ENCODE measurements at regions not wholly inside any gene's neighbourhood (a gene's known extent, or its start where the extent isn't known, plus 50 kb on each side); places are given as distances from the start of the nearest gene placed in this dataset.
"Not testable (repeated sequence)": the region's sequence is repeated elsewhere in the genome, so short reads cannot be mapped to it uniquely, and the experiment has no call there.

DNA sequence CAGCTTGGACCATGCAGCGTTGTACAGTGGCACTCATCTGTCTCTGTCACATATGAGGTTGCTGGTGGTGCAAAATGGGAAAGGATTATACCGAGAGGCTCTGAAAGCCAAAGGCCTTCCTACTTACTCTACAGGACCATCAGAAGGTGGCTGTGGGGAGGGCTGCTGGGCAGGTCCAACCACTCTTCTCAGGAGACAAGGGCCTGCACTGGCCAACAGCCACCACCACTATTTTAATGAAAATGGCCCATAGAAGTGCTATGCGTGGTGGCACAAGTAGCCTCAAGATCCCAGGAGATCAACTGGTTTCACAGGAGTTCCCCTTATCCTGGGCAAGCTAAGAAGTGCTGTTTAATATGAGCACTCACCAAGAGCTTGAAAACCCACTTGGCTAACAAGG is 52.3 kb downstream of the MRPL57 start:
- H3K27me3 Mint-ChIP-seq = no peaks in the 10 kb centered on the region
- H3K36me3 Mint-ChIP-seq (ENCODE audit: low read depth) = no peaks in the 10 kb centered on the region

DNA sequence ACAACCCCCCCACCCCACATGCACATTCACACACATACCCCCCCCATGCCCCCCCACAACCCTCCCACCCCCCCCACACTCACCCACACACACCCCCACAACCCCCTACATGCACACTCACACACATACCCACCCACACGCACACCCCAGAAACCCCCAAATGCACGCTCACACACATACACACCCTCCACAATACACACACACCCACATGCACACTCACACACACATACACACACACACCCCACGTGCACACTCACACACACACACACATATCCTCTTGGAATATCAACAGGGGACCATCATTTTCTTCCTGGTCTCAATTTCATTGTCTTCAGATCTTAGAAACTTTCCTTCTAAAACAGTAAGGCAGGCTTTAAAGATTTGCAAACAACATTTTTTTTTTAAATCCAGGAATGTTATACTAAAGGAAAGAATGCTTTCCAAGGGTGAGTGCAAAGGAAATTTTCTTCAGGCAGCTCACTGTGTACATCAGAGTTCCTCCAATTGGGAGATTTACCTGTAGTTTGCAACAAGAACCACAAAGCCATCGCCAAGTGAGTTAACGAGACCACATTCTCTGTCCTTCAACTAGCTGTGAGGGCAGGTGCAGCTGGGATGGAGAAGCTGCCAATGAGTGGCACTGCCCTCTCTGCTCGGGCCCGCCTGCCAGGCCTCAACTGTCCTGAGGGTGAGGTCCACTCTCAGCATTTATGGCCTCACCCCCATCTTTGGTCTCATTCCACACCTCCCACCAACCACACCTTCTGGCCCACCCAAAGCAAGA is 53.0 kb downstream of the MRPL57 start:
- peaks cover 4% of the 10 kb centered on the region for H3K4me1 Mint-ChIP-seq (ENCODE audit: low read depth)

More for the DNA sequence above, 52.3 kb downstream of the MRPL57 start:
- H3K27ac Mint-ChIP-seq = no peak overlapping the region
- H3K4me3 Mint-ChIP-seq = no peak overlapping the region
- no peaks in the 10 kb centered on the region for H3K9me3 Mint-ChIP-seq
- H3K4me1 Mint-ChIP-seq (ENCODE audit: low read depth) = peaks cover 4% of the 10 kb centered on the region

DNA sequence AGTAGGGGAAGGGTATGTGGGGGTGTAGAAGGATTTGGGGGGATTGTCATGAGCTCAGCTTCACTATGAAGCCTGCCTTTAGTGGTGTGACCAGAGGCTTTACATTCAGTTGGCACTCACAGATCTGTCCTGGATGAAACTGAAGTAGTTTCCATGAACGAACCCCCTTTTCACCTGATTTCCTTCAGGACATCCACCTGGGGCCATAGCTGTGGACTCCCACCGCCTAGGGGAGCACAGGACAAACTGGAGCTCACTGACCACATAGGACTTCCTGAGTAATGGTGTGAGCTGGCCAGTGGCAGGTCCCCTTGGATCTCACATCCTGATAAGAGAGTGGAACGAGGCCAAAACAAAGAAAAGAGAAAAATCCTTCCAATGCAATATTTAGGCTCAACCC is 54.1 kb downstream of the MRPL57 start:
- no peak overlapping the region for H3K27ac Mint-ChIP-seq
- H3K36me3 Mint-ChIP-seq (ENCODE audit: low read depth) = no peaks in the 10 kb centered on the region
- H3K9me3 Mint-ChIP-seq = no peaks in the 10 kb centered on the region
- H3K4me1 Mint-ChIP-seq (ENCODE audit: low read depth) = peaks cover 4% of the 10 kb centered on the region
- H3K4me3 Mint-ChIP-seq = no peak overlapping the region
- H3K27me3 Mint-ChIP-seq = no peaks in the 10 kb centered on the region

More for the DNA sequence above, 53.0 kb downstream of the MRPL57 start:
- Mint-ChIP-seq H3K4me3 (no peak overlapping the region), H3K27ac (no peak overlapping the region), H3K36me3 (ENCODE audit: low read depth) (no peaks in the 10 kb centered on the region), H3K27me3 (no peaks in the 10 kb centered on the region), H3K9me3 (no peaks in the 10 kb centered on the region)

DNA sequence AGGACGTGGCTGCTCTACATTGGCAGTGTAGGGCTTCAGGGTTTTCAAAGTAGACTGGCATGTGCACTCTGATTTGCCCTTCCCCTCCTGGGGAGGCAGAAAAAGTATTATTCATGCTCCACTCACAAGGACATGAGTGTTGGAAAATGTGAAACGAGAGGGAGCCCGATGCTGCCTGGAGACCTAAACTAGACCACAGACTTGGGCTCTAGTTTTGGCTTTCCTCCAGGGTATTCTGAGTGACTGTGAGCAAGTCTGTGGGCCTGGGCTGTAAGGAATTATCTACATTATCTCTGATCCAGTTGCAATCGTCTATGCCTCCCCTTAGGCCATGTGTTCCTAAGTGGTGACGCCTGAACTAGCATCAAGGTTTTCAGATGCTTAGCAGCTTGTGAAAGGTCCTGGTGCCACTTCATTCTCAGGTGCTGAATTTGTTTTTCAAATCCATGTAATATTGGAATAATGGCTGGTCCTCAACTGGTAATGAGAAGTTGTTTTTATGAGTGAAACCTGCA is 55.0 kb downstream of the MRPL57 start:
- Mint-ChIP-seq H3K36me3 (ENCODE audit: low read depth) (no peaks in the 10 kb centered on the region), H3K27ac (no peak overlapping the region), H3K27me3 (peaks cover 4% of the 10 kb centered on the region), H3K4me1 (ENCODE audit: low read depth) (peaks cover 4% of the 10 kb centered on the region), H3K9me3 (no peaks in the 10 kb centered on the region), H3K4me3 (no peak overlapping the region)

DNA sequence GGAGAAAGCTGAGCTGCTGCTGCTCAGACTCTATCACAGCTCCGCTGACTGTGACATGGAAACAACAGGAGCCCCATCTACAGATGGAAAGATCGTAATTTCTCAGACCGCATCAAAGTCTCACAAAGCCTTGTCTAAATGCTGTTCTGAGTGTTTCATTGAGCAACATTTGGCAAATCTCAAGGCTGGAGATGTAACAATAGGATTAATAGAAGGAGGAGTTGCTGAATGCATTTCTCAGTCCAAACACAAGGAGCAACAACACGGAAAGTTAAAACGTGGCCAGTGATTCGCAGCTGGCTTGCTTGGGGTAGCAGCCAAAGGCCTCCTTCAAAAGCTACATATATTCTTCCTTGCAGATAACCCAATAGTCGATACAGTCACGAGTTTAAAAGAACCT is 55.7 kb downstream of the MRPL57 start:
- H3K4me3 Mint-ChIP-seq = no peak overlapping the region
- H3K9me3 Mint-ChIP-seq = no peaks in the 10 kb centered on the region
- H3K4me1 Mint-ChIP-seq (ENCODE audit: low read depth) = peaks cover 4% of the 10 kb centered on the region

DNA sequence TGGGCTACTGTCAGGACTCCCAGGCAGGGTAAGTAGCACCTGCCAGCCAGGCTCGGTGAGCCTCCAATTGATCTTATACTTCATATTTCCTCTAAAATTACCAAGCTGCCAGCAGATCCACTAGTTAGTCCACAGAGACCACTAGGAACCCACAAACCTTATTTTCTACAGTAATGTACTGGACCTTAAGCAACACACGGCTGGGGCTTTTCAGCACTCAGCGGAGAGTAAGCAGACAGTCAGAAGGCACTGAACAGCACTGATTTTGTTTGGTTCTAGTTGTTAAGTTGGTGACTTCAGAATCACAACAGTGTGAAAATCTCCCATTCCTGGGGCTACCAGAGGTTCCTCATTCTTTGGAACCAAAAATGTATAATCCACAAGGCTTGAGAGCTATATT is 56.1 kb downstream of the MRPL57 start:
- no peaks in the 10 kb centered on the region for H3K36me3 Mint-ChIP-seq (ENCODE audit: low read depth)
- H3K9me3 Mint-ChIP-seq = no peaks in the 10 kb centered on the region
- peak overlapping the region; percentile 23 for H3K27ac Mint-ChIP-seq
- no peak overlapping the region for H3K4me3 Mint-ChIP-seq
- peaks cover 4% of the 10 kb centered on the region for H3K27me3 Mint-ChIP-seq
- H3K4me1 Mint-ChIP-seq (ENCODE audit: low read depth) = peaks cover 4% of the 10 kb centered on the region

More for the DNA sequence above, 55.7 kb downstream of the MRPL57 start:
- peaks cover 4% of the 10 kb centered on the region for H3K27me3 Mint-ChIP-seq
- H3K36me3 Mint-ChIP-seq (ENCODE audit: low read depth) = no peaks in the 10 kb centered on the region
- peak overlapping the region; percentile 23 for H3K27ac Mint-ChIP-seq

DNA sequence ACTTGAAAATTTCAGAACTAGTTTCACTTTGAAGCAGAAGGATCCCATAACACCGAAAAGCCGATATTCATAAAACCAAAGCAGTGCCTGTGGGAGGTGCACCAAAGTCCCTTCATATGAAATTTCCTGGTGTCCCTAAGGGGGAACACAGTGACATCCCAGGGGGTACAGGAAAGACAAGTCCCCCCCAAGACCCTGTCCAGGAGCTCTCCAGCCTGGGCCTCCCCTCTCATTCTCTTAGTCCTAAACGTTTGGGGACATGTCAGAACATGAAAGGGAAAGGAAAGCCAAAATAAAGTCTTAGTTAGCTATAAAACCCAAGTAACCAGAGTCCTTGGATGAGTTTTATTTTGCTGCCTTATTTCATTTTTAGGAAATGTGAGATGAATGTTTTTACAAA is 56.6 kb downstream of the MRPL57 start:
- Mint-ChIP-seq H3K27me3 (peaks cover 4% of the 10 kb centered on the region), H3K36me3 (ENCODE audit: low read depth) (no peaks in the 10 kb centered on the region), H3K4me3 (no peak overlapping the region), H3K27ac (no peak overlapping the region), H3K9me3 (no peaks in the 10 kb centered on the region), H3K4me1 (ENCODE audit: low read depth) (peaks cover 4% of the 10 kb centered on the region)

DNA sequence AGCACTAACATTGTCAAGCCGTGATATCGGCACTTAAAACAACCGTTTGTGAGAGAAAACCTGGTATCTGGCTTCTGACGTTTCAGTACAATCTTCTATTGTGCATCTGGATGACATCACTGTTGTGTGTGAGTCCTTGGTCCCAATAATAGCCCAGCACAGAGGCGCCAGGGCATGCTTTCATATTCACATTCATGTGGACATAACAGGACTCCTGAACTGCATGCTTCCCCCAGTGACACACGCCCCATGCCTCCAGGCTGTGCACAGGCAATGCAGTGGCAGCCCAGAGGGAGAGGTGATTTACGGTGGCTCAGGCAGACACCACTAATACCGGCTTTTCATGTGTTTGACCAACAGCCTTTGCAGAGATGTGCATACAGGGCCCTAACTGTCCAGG is 58.1 kb downstream of the MRPL57 start:
- Mint-ChIP-seq H3K4me3 (no peak overlapping the region), H3K27ac (no peak overlapping the region), H3K4me1 (ENCODE audit: low read depth) (peaks cover 4% of the 10 kb centered on the region), H3K27me3 (peaks cover 4% of the 10 kb centered on the region), H3K36me3 (ENCODE audit: low read depth) (no peaks in the 10 kb centered on the region), H3K9me3 (no peaks in the 10 kb centered on the region)

DNA sequence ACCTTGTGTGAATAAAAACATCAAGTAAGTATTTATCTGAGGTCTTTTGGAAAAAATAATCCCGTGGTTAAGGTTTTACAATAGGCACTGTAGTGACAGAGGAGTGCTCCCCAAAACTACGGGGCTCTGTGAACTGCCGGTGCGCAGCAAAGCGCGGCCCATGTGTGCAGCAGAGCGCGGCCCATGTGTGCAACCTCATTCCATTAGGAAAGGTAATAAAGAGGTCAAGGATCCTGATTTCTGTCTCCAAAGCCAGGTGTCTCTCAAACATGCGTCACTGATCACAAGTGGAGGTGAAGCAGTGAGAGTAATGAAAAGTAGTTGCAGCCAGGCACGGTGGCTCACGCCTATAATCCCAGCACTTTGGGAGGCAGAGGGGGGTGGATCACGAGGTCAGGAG is 58.7 kb downstream of the MRPL57 start:
- Mint-ChIP-seq H3K4me1 (ENCODE audit: low read depth) (peaks cover 4% of the 10 kb centered on the region), H3K27ac (no peak overlapping the region), H3K4me3 (no peak overlapping the region), H3K36me3 (ENCODE audit: low read depth) (no peaks in the 10 kb centered on the region), H3K27me3 (peaks cover 4% of the 10 kb centered on the region), H3K9me3 (no peaks in the 10 kb centered on the region)

DNA sequence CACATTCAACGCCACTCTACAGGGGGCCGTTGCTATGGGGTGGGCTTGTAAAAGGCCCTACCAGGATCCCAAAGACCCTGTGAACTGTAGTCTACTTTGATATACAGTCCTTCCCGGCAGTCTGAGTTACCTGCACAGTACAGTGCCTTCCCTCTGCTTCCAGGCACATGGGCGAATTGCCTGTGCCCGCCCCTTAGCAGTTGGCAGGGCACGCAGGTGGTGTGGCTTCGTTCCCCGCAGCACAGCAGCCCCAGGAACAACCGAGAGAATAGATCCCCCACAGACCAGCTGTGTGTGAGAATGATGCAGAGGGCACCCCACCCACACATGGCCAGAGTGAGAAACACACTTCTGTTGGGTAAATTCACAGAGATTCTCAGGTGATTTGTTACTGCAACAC is 60.6 kb downstream of the MRPL57 start:
- no peaks in the 10 kb centered on the region for H3K9me3 Mint-ChIP-seq
- H3K4me1 Mint-ChIP-seq (ENCODE audit: low read depth) = peaks cover 11% of the 10 kb centered on the region
- no peaks in the 10 kb centered on the region for H3K36me3 Mint-ChIP-seq (ENCODE audit: low read depth)
- H3K4me3 Mint-ChIP-seq = no peak overlapping the region
- H3K27ac Mint-ChIP-seq = no peak overlapping the region
- peaks cover 4% of the 10 kb centered on the region for H3K27me3 Mint-ChIP-seq

DNA sequence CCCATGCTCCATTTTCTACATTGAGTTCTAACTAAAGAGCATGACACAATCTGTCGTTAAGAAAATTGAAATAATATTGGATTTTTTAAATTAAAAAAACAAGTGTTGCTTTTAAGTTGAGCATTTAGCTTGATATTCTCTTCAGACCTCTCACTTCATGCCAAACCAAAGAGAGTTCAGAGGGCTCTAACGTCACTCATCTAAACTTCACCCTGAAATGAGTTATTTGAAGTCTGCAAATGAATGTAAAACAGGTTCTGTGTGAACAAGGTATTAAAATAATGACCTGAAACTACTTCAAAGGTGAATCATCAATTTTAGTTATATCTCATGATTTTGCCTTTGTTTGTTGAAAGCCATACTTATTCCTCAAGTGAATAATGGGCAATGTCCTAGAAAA is 61.8 kb downstream of the MRPL57 start:
- Mint-ChIP-seq H3K27ac (no peak overlapping the region), H3K4me1 (ENCODE audit: low read depth) (peaks cover 6% of the 10 kb centered on the region), H3K9me3 (no peaks in the 10 kb centered on the region), H3K4me3 (no peak overlapping the region), H3K27me3 (peaks cover 4% of the 10 kb centered on the region), H3K36me3 (ENCODE audit: low read depth) (no peaks in the 10 kb centered on the region)

DNA sequence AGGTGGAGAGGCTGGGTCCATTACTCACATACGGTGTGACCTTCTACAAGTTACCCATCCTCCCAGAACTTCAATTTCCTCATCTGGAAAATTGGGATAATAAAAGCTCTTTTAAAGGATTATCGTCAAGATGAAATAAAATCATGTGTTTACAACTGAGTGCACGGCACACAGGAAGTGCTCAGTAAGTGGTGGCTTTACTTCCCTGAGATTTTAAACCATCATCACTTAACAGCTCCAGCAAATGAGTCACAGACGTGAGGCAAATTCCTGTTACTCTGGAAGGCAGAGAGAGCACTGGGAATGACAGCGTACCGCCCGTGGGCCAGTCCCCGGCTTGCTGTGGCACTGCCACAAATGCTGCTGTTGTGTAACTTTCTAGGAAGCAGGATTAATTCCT is 64.1 kb downstream of the MRPL57 start:
- no peaks in the 10 kb centered on the region for H3K36me3 Mint-ChIP-seq (ENCODE audit: low read depth)
- no peaks in the 10 kb centered on the region for H3K9me3 Mint-ChIP-seq
- H3K27me3 Mint-ChIP-seq = peaks cover 8% of the 10 kb centered on the region
- no peak overlapping the region for H3K27ac Mint-ChIP-seq
- peaks cover 6% of the 10 kb centered on the region for H3K4me1 Mint-ChIP-seq (ENCODE audit: low read depth)
- no peak overlapping the region for H3K4me3 Mint-ChIP-seq

DNA sequence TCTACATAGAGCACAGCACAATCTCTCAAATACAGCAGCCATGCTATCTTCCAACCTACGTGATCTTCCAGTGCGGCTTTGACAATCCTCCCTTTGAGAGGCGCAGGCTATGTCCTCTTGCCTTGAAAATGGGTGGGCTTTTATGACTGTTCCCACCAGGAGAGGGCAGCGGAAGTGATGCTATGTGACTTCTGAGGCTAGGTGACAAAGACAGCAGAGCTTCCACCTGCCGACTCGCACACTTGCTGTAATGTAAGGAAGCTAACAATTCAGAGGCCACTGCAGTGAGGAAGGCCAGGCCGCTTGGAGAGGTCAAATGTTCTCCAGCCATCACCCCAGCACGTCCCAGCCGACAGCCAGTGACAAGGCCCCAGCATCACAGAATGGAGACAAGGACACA is 65.8 kb downstream of the MRPL57 start:
- Mint-ChIP-seq H3K9me3 (no peaks in the 10 kb centered on the region), H3K4me3 (no peak overlapping the region), H3K36me3 (ENCODE audit: low read depth) (no peaks in the 10 kb centered on the region), H3K27me3 (peaks cover 4% of the 10 kb centered on the region), H3K4me1 (ENCODE audit: low read depth) (peaks cover 6% of the 10 kb centered on the region), H3K27ac (no peak overlapping the region)

DNA sequence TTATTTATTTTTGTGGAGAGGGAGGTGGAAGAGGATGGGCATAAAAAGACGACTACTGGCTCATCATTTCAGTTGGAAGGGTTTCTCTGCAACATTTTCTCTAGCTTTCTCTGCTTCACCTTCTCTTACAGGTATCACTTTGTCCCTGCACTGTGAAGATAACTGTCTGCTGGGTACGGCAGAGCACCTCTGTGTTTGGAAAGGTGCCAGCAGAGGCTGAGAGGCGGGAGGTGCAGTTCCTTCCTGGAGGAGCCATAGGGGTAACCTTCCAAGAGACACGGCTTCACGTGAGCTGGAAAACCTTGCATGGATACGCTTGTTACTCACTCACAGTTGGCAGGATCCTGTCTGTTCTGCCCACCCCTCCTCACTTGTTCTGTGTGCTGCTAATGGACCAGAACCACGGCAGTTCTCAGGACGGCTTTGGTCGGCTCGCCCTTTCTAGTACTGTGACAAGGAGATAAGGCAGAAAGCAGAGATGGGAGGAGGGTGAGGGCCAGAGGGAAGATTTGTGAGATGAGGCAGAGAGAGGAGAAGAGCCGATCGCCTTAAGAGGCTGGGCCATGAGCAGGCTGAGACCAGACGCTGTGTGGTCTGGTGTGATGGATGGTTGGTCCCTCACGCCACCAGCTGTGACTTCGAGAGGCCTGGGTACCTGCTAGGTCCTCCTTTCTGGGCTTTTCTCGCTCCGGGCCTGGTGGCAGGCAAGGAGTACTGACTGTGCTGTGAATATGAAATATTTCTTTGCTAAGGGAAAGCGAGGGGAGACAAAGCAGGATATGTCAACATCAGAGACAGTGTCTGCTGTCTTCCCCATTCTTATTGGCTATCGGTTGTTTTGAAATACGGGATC is 66.8 kb downstream of the MRPL57 start:
- Mint-ChIP-seq H3K9me3 (no peaks in the 10 kb centered on the region), H3K27ac (no peak overlapping the region), H3K4me3 (no peak overlapping the region), H3K27me3 (peaks cover 4% of the 10 kb centered on the region), H3K4me1 (ENCODE audit: low read depth) (peaks cover 6% of the 10 kb centered on the region), H3K36me3 (ENCODE audit: low read depth) (no peaks in the 10 kb centered on the region)

DNA sequence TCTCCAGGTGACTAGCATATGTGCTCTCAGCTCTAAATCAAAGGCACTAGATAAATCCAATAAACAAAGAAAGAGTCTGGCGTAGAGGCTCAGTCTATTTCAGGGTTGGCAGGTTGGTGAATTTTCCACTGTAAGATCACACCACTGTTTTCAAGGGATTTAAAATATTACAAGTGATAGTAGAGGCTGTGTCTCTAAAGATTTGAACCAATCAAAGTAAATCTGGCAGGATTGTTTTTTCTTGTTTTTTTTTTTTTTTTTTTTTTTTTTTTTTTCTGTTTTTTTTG is 67.4 kb downstream of the MRPL57 start:
- H3K9me3 Mint-ChIP-seq; H3K4me3 Mint-ChIP-seq; H3K36me3 Mint-ChIP-seq (ENCODE audit: low read depth); H3K27ac Mint-ChIP-seq; H3K27me3 Mint-ChIP-seq; H3K4me1 Mint-ChIP-seq (ENCODE audit: low read depth): not testable (repeated sequence)

Data from stimulated activated naive CD8-positive, alpha-beta T cell treated with anti-CD3 and anti-CD28 coated beads, Interleukin-15, Interleukin-2, amounts not matched to agents 100 ng/mL and 50 ng/mL, for 24 hours (primary cell).